Stimulated activated CD4-positive, alpha-beta T cell treated with anti-CD3 and anti-CD28 coated beads, TNF-alpha, amount 100 ng/mL, for 4 hours (primary cell): ENCODE measurements at regions not wholly inside any gene's neighbourhood (a gene's known extent, or its start where the extent isn't known, plus 50 kb on each side); places are given as distances from the start of the nearest gene placed in this dataset.

ENCODE experiments used
- DNase-seq, 3 experiments: peaks; one replicate each; pipeline ENCODE4 v3.0.0-alpha.2; 2020; ENCODE audit warnings: low read depth in 3 of 3

DNA sequence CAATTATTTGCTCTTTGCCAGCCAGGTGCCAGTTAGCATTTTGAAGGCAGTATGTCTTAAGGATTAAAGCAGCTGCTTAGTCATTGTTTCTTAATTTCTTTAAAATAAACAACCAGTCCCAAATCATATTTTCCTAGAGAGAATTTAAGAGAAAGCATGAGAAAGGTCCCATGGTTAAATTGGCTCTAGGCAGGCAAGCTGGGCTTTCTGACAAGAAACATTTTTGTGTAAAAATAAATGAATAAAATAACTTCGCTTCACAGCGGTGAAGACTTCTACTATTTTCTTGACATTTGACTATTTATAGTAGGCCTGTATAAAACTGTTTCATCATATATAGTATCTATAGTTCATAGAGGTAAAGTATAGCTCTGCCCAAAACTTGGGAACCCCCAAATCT, 617.7 kb upstream of the C9orf72 start:
- no peak for DNase-seq

GRCh38 chr9:28197653-28198052, 624.4 kb upstream of the C9orf72 start:
- DNase-seq = no peak

- no peak for DNase-seq
Observed at GRCh38 chr9:28203036-28203435, 629.8 kb upstream of the C9orf72 start.

- no peak for DNase-seq
Observed at GRCh38 chr9:28206280-28206679, 633.0 kb upstream of the C9orf72 start.

- no peak for DNase-seq
Observed at GRCh38 chr9:28207657-28208056, 634.4 kb upstream of the C9orf72 start.

DNA sequence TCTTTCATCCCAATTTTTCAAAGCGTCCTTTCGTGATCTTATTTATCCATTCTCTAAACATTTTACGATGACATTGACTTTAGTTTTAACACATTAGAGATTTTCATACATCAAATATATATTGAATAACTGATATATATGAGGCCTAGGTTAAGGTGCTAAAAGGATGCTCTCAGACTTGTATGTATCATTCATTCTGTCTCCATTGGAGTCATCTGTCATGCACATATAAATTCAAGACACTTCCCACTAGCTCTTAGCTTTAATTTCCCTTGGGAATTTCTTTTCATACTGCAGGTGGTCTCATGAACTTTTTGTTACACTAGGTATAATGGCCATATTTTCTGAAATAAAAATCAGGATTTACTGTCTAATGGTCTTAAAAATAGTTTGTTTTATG, 635.8 kb upstream of the C9orf72 start:
- DNase-seq = no peak

DNA sequence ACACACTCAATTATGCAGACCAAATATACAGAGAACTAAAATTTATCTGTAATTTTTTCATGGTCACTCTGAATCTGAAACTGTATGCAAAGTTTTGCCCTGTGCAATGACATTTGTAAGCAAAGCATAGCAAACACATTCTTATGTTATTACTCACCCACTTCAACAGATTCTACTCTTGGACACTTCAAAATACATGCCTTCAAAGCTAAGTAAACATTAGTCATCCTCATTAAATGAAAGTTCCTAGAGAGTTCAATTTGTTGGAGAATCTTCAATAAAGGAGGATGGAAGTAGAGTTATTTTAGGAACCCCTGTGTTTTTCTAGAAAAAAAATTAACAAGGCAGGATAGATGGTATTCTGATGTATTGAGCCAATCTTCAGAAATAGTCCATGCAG, 639.7 kb upstream of the C9orf72 start:
- DNase-seq = no peak

DNA sequence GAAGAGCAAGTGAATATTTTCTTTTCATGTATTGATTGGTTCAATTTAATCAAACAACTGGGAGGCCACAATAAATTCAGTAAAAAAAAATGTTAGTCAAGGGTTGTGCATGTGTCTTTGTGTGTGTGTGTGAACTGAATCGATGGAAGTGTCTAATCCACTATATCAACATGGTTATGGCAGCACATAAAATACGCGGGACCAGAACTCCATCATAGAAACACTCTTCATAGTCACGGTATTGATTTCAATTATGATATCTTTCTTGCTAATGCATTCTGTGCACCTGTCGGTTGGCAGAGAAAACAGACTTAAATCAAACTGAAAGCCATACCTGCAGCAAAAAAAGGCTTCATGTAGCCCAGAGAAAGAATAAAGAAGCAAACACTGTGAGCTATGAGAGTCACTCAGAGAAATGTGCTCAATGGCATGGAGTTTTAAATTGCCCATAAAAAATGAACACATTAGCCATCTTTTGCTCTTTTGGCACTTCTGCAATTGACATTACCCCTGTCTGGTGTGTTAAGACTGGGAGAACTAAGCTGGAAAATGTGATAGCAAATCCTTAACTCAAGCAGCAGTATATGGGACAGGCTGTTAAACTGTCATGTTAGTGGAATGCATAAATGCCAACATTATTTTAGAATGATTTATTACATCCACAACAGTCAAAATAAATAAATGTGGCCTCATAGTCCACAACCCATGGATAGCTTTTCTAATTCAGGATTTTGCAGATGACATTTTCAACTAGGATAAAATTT, 642.4 kb upstream of the C9orf72 start:
- no peak for DNase-seq

DNA sequence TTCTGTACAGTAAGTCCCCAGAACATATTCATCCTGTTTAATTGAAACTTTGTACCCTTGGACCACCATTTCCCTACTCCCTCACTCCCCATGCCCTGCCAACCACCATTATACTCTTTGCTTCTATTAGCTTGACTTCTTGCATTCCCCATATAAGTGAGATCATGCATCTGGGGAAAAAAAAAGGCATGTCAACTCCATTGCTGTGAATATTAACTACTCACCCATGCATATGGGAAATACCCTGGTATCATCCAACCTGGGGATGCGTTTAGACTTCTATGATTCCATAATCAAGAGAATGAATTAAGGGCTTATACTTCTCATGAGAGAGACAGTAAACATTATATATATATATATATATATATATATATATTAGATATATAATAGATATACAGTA, 659.4 kb upstream of the C9orf72 start:
- DNase-seq = no peak

DNA sequence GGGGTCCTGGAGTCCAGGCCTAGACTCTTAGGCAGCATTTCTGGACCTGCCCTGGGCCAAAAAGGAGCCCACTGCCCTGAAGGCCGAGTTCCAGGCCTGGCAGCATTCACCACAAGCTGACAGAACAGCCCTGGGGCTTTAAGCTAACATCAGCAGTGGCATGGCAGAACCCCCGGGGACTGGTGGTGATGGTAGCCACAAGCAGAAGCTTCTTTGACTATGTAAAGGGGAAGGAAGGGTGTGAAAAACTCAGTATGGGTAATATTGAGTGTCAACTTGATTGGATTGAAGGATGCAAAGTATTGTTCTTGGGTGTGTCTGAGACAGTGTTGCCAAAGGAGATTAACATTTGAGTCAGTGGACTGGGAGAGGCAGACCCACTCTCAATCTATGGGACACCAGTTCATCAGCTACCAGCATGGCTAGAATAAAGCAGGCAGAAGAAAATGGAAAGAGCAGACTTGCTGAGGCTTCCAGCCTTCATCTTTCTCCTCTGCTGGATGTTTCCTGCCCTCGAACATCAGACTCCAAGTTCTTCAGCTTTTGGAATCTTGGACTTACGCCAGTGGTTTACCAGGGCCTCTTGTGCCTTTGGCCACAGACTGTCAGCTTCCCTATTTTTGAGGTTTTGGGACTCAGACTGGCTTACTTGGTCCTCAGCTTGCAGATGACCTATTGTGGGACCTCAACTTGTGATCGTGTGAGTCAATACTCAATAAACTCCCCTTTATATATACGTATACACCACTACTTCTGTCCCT, 661.0 kb upstream of the C9orf72 start:
- no peak for DNase-seq

DNA sequence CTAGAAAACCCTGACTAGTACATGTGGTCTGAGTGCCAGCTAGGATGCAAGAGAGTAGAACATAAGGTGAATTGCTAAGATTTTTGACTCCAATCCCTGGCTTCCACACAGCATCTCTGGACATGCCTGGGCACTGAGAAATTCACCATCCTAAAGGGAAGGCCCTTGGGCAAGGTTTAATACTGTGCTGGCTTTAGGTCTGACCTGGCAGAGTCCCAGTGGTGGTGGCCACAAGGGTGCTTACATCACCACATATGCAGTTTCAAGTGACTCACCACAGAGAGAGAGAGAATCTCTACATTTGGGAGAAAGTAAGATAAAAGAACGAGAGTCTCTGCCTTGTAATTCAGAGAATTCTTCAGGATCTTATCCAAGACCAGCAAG, 661.6 kb upstream of the C9orf72 start:
- no peak for DNase-seq

- DNase-seq = no peak
Observed at GRCh38 chr9:28249424-28249823, 676.1 kb upstream of the C9orf72 start.

- no peak for DNase-seq
Observed at GRCh38 chr9:28255174-28255573, 681.9 kb upstream of the C9orf72 start.

- DNase-seq = no peak
Observed at GRCh38 chr9:28260330-28260729, 687.0 kb upstream of the C9orf72 start.

DNA sequence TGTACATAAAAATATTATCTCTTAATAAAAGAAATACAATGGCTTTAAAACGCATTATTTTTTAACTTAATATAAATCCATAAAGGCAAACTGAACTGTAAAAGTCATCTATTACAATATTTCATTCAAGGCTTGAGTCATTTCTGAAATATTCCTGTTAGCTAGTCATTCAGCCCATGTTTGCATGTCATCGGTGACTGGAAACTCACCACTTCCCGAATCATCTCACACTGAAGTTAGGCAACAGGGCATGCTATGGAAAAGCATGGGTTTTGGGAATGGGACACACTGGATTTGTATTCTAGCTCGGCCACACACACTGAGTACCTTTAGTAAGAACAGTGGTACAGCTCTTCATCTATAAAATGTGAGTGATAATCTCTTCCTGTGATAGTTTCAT, 691.1 kb upstream of the C9orf72 start:
- no peak for DNase-seq

DNA sequence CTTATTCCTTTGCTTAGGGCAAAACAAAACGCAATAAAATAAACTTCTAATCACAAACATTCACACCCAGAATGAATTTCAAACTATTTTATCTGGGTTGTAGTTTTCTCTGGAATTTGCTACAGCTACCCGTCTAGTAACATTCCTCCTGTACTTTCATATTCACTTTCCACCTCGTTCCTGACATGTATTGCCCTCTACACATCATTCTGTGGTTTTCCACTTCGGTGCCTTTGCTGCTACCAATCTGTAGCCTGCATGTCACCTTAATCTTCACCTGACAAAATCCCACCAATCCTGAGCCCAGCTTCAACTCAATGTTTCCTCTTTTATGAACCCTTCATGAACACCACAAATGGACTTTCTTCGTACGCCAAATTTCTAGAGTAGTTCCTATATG, 694.1 kb upstream of the C9orf72 start:
- DNase-seq = no peak

- DNase-seq = no peak
Observed at GRCh38 chr9:28270156-28270555, 696.9 kb upstream of the C9orf72 start.

- DNase-seq = no peak
Observed at GRCh38 chr9:28272127-28272526, 698.8 kb upstream of the C9orf72 start.

- no peak for DNase-seq
Observed at GRCh38 chr9:28287455-28287854, 714.2 kb upstream of the C9orf72 start.

GRCh38 chr9:28289746-28290145, 716.5 kb upstream of the C9orf72 start:
- DNase-seq = no peak

DNA sequence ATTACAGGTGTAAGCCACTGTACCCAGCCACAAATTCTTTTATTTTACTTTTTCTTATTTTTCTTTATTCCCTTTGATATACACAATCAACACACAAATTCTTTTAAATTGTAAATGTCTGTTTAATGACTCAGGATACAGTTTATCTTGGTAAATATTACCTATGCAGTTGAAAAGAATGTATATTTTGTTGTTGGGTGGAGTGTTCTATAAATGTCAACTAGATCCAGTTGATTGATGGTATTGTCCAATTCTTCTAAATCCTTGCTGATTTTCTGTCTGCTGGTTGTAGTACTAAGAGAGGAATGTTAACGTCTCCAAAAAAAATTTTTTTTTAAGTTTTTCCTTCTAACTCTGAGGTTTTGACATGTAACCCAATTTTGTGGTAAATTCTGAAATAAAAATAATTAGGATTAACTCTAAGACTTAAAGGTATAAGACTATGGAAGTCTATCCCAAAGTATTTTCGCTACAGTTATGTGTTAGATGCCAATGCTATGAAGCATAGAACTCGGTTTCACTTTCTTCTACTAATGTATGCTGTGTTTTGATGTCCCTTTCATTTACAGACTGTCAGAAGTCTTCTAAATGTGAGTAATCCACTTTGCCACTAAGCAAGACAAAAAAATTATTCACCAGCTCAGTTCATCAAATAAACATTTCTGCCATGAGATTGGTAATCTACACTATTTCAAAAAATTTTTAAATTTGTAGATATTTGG, 720.2 kb upstream of the C9orf72 start:
- DNase-seq = no peak

GRCh38 chr9:28301281-28301680, 728.0 kb upstream of the C9orf72 start:
- no peak for DNase-seq

DNA sequence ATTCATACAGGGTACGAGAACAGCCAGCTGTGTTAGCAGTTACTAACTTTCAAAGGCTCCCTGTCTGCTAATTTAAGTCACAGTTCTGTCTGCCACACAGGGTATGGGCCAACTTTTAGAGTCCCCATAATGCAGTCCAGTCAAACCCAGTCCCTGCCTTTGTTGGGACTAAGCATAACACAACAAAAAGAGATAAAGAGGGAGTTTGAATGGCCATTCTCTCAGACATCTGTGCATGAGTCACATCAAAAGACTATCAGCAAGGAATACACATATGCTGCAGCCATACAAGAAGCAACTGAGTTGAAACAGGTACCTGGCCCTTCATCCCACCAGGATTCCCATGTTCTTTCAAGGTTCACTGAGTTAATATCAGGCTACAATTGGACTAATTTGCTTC, 744.5 kb upstream of the C9orf72 start:
- no peak for DNase-seq
